ENCODE measurements at regions not wholly inside any gene's neighbourhood (a gene's known extent, or its start where the extent isn't known, plus 50 kb on each side); places are given as distances from the start of the nearest gene placed in this dataset.
"Not testable (repeated sequence)": the region's sequence is repeated elsewhere in the genome, so short reads cannot be mapped to it uniquely, and the experiment has no call there.

DNA sequence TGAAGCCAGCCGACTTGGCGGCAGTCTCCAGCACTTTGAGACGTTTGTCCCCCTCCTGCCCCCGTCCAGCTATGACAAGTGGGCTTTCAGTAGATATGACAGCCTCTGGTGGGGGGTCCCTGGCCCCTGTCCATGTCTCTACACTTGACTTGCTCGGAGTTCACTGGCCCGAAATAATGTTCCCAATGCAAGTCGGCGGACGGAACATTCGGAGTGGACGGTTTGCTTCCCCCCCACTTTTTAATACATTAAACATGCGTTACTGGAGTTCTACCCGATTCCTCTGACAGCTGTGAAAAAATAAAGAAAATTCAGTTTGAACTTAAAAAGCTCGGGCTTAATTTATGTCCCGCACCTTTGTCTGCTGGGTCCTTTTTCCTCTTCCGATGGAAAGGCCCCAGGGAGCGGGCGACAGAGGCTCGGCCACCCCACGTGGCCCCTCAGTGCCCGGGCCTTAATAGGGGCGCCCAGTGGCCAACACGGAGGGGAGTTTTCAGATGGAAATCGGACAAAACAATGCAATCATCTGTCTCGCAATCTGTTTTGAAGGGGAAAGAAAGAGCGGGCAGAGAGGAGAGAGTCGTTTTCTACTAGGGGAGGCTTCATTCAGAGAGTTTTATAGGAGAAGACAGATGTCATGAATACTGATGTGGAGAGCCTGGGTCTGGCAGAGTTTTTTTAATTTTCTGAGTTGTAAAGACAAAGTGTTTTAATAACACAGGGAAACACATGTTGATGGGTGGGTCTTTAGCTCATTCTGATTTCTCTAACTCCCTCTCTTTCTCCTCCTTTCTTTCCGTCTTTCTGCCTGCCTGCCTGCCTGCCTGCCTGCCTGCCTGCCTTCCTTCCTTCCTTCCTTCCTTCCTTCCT is 50.2 kb downstream of the SMIM38 start:
- DNase-seq (ENCODE audit: low read depth): no peak

DNA sequence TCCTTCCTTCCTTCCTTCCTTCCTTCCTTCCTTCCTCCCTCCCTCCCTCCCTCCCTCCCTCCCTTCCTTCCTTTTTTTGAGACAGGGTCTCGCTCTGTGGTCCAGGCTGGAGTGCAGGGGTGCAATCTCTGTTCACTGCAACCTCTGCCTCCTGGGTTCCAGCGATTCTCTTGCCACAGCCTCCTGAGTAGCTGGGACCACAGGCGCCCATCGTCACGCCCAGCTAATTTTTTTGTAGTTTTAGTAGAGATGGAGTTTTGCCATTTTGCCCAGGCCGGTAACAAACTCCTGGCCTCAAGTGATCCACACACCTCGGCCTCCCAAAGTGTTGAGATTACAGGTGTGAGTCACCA is 50.9 kb downstream of the SMIM38 start:
- not testable (repeated sequence) for DNase-seq (ENCODE audit: low read depth)

DNA sequence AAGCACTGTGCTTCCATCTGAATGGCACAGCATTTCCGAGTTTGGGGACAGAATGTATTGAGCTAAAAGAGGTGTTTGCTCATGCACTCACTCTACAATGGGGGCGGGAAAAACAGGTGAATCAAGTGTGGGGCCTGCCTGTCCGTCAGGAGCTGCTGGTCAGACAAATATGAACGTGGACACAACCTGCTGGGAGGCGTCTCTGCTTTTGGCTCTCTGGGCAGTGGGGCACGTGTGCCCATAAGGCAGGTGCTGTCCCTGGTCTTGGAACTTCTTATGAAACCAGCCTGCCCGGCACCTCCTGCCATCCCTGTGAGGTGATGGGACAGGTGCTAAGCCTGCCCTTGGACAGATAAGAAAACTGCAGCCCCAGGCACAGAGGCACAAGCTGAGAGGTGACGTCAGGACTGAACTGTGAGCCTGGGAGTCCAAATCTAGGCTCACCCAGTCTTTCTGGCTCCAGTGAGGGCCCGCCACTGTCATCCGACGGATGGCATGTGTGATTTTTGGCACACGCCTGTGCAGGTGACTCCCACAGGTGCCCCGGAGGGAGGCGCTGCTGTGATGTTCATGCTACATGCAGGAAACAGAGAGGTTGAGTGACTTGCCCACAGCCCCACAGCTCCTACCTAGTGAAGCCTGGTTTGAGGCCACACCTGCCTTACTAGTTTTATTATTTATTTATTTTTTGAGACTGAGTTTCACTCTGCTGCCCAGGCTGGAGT is 51.6 kb downstream of the SMIM38 start:
- no peak for DNase-seq (ENCODE audit: low read depth)

- no peak for DNase-seq (ENCODE audit: low read depth)
These were observed 52.7 kb downstream of the SMIM38 start for GRCh38 chr11:69208190-69209037.

DNA sequence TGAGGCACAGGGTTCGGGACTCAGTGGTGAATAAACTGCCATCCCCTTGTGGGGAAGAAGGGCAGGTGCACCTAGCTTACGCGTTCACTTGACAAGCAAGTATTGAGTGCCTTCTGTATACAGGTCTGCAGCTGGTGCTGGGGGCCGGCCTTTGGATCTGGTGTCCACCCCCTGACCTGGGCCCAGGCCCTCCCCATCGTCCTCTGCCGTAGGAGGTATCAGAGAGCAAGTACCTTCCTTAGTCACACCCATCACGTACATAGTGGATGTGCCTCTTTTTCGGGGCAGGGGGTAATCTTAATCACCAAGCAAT is 53.3 kb downstream of the SMIM38 start:
- no peak for DNase-seq (ENCODE audit: low read depth)

DNA sequence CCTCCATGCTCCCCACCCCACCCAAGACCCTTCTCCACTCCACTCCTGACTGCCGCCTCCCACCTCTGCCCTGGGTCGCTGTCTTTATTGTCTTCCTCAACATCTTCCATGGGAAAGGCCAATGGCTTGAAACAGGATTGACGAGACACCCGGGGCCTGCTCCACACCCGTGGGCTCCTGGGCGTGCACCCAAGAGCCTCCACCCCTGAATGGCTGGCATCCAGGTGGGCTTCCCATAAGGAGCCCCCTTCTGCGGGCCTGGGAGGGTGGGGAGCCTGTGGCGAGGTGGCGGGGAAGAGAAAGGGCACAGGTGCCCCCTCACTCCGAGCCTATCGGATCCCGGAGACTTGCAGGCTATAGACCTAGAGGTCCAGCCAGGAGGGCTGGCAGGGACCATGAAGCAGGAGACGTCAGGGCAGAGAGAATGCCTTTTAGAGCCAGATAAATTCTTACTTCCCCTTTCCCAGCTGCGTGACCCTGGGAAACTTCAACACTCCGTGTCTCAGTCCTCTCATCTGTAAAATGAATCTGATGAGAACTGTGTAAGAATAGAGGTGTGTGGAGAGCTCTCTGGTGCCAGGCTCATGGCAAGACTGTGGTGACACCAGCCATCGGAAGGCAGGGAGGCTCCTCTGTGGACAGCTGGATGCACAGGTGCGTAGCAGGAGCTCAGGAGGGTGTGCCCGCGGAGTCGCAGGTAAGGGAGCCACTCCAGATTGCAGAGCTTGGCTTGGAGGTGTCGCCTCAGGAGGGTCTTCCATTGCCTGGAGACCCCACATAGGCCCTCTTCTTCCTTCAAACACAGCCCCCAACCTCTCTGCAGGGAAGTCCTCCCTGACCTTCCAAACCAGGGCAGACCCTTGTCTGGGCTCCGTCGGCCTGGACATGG is 53.9 kb downstream of the SMIM38 start:
- no peak for DNase-seq (ENCODE audit: low read depth)

GRCh38 chr11:69210310-69211035 is 54.7 kb downstream of the SMIM38 start:
- no peak for DNase-seq (ENCODE audit: low read depth)

DNA sequence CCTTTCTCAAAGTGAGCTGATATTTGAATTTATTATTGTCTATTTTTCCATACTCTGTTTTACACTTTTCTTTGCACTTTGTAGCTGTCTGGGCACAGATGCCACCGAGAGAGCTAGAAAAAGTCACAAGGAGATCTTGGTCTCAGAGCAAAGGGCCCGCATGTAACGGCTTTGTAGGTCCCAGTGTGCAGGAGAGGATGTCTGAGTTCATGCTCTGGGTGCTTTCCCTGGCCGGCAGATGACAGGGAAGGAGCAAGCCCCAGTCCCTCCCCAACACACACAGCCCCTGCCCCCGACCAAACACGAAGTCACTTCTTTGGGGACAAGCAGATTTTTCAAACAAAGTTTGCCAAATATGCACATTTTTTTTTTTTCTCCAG is 55.8 kb downstream of the SMIM38 start:
- no peak for DNase-seq (ENCODE audit: low read depth)

DNA sequence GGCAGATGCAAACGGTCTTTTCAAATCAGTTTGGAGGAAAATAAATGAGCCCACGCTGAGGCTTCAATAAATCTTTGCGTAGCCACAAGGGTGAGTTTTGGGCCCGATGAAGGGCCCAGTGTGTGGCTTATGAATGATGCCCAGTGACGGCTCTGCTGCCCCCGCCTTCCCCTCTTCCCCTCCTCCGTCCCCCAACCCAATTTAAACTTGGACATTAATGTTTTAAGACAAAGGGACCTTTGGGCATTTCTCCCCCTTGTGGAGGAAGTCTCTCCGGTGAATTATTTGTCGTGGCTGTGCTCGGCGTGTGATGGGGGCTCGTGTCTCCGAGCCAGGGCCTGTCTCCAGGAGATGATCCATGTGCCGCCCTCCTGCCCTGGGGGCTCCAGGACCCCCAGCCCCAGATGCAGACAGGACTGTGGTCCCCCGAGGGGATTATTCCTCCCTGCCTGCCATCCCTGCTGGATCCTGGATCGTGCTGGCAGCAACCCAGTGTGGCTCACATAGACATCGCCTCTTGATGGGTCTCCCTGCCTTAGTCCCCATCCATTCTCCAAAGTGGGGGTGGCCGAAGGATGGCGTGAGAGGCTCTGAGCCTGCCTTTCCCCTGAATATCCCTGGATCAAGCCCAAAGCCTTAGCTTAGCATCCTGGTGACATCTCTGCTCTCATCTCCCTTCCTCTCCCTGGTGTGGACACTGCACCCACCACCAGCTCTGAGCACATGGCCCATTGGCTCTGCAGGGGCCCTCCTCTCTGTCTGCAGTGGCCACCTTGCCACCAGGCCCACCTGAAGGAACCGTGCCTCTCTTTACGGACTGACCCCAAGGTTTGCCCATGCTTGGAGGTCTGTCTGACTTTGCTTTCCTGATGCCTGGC is 56.4 kb downstream of the SMIM38 start:
- DNase-seq (ENCODE audit: low read depth): no peak

DNA sequence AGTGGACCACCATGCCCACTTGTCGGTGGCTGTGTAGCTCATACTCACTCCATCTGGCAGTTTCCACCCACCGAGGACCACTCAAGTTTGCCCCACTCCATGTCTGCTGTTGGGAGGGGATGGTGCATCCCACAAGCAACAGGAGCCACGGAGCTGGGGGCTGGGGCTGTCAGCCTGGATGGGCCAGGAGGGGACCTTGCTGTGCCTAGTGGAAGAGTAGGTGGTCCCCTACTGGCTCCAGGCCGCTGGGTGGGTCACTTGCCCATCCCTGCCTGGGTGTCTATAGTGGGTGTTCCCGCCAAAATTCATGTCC is 57.0 kb downstream of the SMIM38 start:
- no peak for DNase-seq (ENCODE audit: low read depth)

GRCh38 chr11:69213316-69213715 is 57.6 kb downstream of the SMIM38 start:
- DNase-seq (ENCODE audit: low read depth): no peak

DNA sequence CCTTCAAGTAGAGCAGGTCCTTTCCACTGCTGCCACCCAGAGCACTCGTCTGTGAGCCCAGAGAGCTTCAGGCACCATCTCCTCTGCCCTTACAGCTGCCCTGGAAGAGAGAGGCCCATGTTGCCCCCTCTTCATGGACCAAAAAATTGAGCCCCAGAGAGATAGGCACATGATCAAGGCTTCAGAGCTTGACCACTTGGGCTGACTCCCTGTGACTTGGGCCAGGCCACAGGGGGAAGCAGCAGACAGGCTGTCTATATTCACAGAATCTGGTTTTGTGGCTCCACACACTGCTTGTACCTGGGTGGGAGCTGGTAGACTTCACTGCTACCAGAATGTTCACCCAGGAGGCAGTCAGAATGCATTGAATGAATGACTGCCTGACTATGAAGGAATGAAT is 58.2 kb downstream of the SMIM38 start:
- DNase-seq (ENCODE audit: low read depth): no peak

DNA sequence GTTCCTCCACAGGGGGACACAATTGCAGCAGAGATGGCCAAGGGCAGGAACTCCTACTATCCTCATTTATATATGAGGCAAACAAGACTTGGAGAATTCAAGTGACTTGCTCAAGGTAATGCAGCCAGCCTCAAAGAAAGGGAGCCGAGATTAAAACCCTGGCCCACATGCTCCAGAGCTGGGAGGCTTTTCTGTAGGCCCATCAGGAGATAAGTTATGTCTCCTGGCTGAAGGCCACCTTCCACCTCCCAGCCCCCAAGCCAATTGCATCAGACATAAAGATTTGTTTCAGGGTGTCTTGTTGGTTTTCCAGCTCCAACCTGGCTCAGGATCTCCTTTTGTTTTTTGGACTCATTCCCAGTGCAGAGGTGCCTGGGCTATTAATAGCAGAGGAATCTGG is 59.5 kb downstream of the SMIM38 start:
- no peak for DNase-seq (ENCODE audit: low read depth)

DNA sequence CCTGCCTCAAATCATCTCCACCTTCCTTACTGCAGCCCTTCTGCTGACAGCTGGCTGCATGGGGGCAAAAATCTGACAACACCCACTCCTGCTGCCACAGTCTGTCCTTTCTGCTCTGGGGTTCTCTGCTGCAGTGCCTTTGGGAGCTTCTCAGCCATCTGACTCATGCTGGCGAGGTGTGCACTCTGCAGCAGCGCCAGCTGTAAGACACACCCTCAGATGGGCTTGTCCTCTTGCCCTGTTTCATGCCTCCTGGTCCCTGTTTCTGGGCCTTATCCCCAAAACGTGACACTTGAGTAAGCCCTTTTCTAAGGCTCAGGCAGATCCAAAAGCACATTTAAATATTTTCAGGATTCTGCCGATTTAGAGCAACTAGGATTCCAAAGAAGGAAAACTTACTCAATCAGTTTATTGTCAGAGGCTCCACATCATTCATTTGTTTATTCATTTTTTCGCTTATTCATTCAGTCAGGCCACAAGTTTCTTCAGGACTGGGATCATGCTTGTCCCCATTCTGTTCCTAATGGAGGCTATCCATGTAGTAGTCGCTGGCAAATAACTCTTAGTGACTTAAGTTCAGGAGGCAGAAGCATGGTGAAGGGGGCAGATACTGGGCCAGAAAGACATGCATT is 60.2 kb downstream of the SMIM38 start:
- no peak for DNase-seq (ENCODE audit: low read depth)

- DNase-seq (ENCODE audit: low read depth): no peak
These were observed 60.9 kb downstream of the SMIM38 start for GRCh38 chr11:69216647-69217051.

DNA sequence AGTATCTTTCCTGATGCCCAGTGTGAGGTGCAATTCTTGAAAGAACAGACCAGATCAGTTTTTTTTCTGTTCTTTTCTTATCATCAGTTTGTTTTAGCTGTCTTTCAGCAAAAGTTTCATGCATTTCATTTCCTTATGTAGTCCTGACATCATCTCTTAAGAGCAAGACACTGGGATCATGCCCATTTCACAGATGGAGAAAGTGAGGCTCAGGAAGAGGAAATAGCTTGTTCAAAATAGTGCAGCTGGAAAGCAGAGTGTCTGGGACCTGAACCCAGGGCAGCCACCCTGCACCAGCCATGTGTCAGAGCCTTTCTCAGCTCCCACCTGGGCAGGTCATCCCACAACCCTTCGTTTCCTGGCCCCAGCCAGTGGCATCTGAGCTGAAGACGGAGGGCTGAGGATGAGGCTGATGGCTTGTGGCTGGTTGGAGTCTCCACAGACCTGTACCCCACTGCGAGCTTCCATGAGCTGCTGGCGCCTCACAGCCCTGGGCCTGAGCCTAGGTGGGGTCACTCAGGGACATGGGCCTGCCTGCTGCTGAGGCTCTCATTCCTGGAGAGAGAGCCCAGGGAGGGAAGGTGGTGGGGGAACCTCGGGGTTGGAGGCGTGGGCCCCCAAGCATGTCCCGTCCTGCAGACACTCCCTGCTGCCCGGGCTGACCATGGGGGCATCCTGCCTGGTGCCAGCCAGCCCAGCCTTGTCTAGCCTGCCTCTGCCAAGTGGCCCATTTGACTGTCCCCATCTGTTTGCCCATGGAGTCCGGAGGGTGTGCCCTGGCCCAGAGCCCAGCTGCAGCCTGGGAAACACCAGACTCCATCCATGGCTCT is 61.8 kb downstream of the SMIM38 start:
- no peak for DNase-seq (ENCODE audit: low read depth)

DNA sequence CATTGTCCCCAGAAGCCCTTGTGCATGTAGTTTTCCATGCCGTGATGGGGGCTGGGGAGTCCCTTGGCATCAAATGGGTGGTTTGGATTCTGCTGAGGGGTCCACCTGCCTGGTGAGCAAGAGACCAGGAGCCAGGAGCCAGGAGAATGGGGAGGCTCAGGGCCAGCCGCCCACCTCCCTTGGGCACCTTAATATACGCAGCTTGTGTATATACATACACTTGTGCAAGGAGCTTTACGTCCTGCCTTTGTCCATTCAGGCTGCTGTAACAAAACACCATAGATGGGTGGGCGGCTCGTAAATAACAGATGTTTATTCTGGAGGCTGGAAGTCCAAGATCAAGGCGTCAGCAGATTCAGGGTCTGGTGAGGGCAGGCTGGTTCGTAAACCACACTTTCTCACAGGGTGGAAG is 62.5 kb downstream of the SMIM38 start:
- no peak for DNase-seq (ENCODE audit: low read depth)

- no peak for DNase-seq (ENCODE audit: low read depth)
These were observed 63.4 kb downstream of the SMIM38 start for GRCh38 chr11:69218946-69219720.

Data from CMK (cell line).